SK-N-SH (cell line): ENCODE measurements at regions not wholly inside any gene's neighbourhood (a gene's known extent, or its start where the extent isn't known, plus 50 kb on each side); places are given as distances from the start of the nearest gene placed in this dataset.

ENCODE experiments used
- CTCF ChIA-PET: fragments of 300-600, 350-600 bp; formaldehyde crosslinking; extraction: SDS; loops from one replicate; lab custom pipeline; 2021; lab: Yijun Ruan, JAX
- POLR2A ChIA-PET: fragments of 350-600 bp; sonication (Branson Sonifier 250); formaldehyde crosslinking; extraction: SDS; loops from one replicate; lab custom pipeline; 2020; ENCODE audit warnings: antibody characterized with exemption, inconsistent platforms; lab: Yijun Ruan, JAX
- DNase-seq: peaks from one replicate; pipeline ENCODE4 v3.0.0; 2012
- H2AFZ ChIP-seq: fragments of 200-600 bp; sonication (generic); 2 replicates; pipeline ENCODE4 v1.8.1; 2016; ENCODE audit warnings: antibody characterized with exemption, mild to moderate bottlenecking, low read depth
- H3F3A ChIP-seq: fragments of 200-600 bp; sonication (generic); replicated peaks from 2 replicates; pipeline ENCODE3; 2016; ENCODE audit warnings: antibody characterized with exemption, mild to moderate bottlenecking; ENCODE audit not compliant: insufficient read depth
- H3K27ac ChIP-seq, 2 experiments: fragments of 200-500 bp in 1 of 2; fragments of 200-600 bp in 1 of 2; sonication (Bioruptor generic) in 1 of 2; sonication (generic), shearing (Covaris generic) in 1 of 2; 2 replicates each; pipeline versions ENCODE4 v1.5.1 to v1.6.1; 2014 to 2016; ENCODE audit warnings: low read depth in 2 of 2, inconsistent platforms in 1 of 2, low read length in 1 of 2, mild to moderate bottlenecking in 1 of 2, mixed read lengths in 1 of 2
- H3K27me3 ChIP-seq: fragments of 200-600 bp; sonication (generic), shearing (Covaris generic); 2 replicates; pipeline ENCODE4 v1.6.1; 2016; ENCODE audit warnings: mixed run types; ENCODE audit not compliant: insufficient read depth
- H3K36me3 ChIP-seq, 2 experiments: fragments of 200-500 bp in 1 of 2; fragments of 200-600 bp in 1 of 2; sonication (Bioruptor generic) in 1 of 2; sonication (generic) in 1 of 2; replicated peaks in 1 of 2; 2 replicates each; pipeline versions ENCODE3 to v1.5.1; 2014 to 2016; ENCODE audit warnings: low read length in 1 of 2, mild to moderate bottlenecking in 1 of 2; ENCODE audit not compliant: insufficient read depth in 2 of 2, control insufficient read depth in 1 of 2
- H3K4me1 ChIP-seq, 2 experiments: fragments of 200-500 bp in 1 of 2; fragments of 200-600 bp in 1 of 2; sonication (Bioruptor generic) in 1 of 2; sonication (generic), shearing (Covaris generic) in 1 of 2; 2 replicates each; pipeline versions ENCODE4 v1.5.1 to v1.6.1; 2014 to 2016; ENCODE audit warnings: low read depth in 1 of 2, low read length in 1 of 2, mixed run types in 1 of 2; ENCODE audit not compliant: insufficient read depth in 2 of 2, control insufficient read depth in 1 of 2
- H3K4me2 ChIP-seq: fragments of 200-600 bp; sonication (generic), shearing (Covaris generic); 2 replicates; pipeline ENCODE4 v1.6.1; 2017; ENCODE audit warnings: mixed run types
- H3K4me3 ChIP-seq, 2 experiments: fragments of 200-500 bp in 1 of 2; fragments of 200-600 bp in 1 of 2; sonication (Bioruptor generic) in 1 of 2; sonication (generic), shearing (Covaris generic) in 1 of 2; 2 replicates each; pipeline versions ENCODE4 v1.5.1 to v1.8.1; 2014 to 2016; ENCODE audit warnings: low read depth in 2 of 2, inconsistent platforms in 1 of 2, low read length in 1 of 2, mild to moderate bottlenecking in 1 of 2, mixed read lengths in 1 of 2, moderate library complexity in 1 of 2
- H3K79me2 ChIP-seq: fragments of 200-600 bp; sonication (generic); 2 replicates; pipeline ENCODE4 v1.8.1; 2017; ENCODE audit warnings: mild to moderate bottlenecking; ENCODE audit not compliant: insufficient read depth
- H3K9ac ChIP-seq: fragments of 200-600 bp; sonication (generic); 2 replicates; pipeline ENCODE4 v1.6.1; 2017; ENCODE audit warnings: mixed run types
- H3K9me2 ChIP-seq: fragments of 200-600 bp; sonication (generic); 2 replicates; pipeline ENCODE4 v1.6.1; 2017; ENCODE audit warnings: mixed run types
- H3K9me3 ChIP-seq: fragments of 200-600 bp; sonication (generic); 2 replicates; pipeline ENCODE4 v1.6.1; 2017; ENCODE audit warnings: mixed run types, mild to moderate bottlenecking, moderate library complexity
- H4K20me1 ChIP-seq: fragments of 200-600 bp; sonication (generic); 2 replicates; pipeline ENCODE4 v1.6.1; 2017; ENCODE audit warnings: mild to moderate bottlenecking, mixed run types; ENCODE audit not compliant: insufficient read depth
- CHD2 ChIP-seq: fragments of 150-350 bp; IDR thresholded peaks from 2 replicates; pipeline ENCODE4 v1.6.1; 2018; ENCODE audit warnings: low read length; ENCODE audit not compliant: partially characterized antibody
- EP300 ChIP-seq, 2 experiments: IDR thresholded peaks; 2 replicates each; pipeline versions ENCODE4 v1.4.0 to v1.6.1; 2012; ENCODE audit warnings: borderline replicate concordance in 1 of 2, low read depth in 1 of 2, low read length in 1 of 2
- FOXM1 ChIP-seq: IDR thresholded peaks from 2 replicates; pipeline ENCODE4 v1.4.0; 2012; ENCODE audit warnings: low read depth, mild to moderate bottlenecking
- GABPA ChIP-seq: IDR thresholded peaks from 2 replicates; pipeline ENCODE4 v1.4.0; 2012; ENCODE audit warnings: low read depth, mild to moderate bottlenecking
- GATA2 ChIP-seq: sonication (generic); formaldehyde crosslinking; IDR thresholded peaks from 2 replicates; pipeline ENCODE4 v1.5.0; 2020; ENCODE audit warnings: mild to moderate bottlenecking, missing genetic modification reagents
- JUND ChIP-seq: IDR thresholded peaks from 2 replicates; pipeline ENCODE4 v1.4.0; 2012
- MXI1 ChIP-seq: IDR thresholded peaks from 2 replicates; pipeline ENCODE4 v1.6.1; 2012; ENCODE audit warnings: mild to moderate bottlenecking, low read depth, low read length, improper control_type of control experiment
- NFIC ChIP-seq: IDR thresholded peaks from 2 replicates; pipeline ENCODE4 v1.4.0; 2012; ENCODE audit warnings: borderline replicate concordance
- NRF1 ChIP-seq: IDR thresholded peaks from 2 replicates; pipeline ENCODE4 v1.6.1; 2012; ENCODE audit warnings: low read depth, mild to moderate bottlenecking, low read length
- RAD21 ChIP-seq: IDR thresholded peaks from 2 replicates; pipeline ENCODE4 v1.6.1; 2012; ENCODE audit warnings: mild to moderate bottlenecking, low read length
- RCOR1 ChIP-seq: fragments of 150-350 bp; IDR thresholded peaks from 2 replicates; pipeline ENCODE4 v1.6.1; 2017; ENCODE audit warnings: antibody characterized with exemption, low read length
- RFX5 ChIP-seq: IDR thresholded peaks from 2 replicates; pipeline ENCODE4 v1.6.1; 2012; ENCODE audit warnings: mild to moderate bottlenecking, improper control_type of control experiment, low read length
- RXRA ChIP-seq: IDR thresholded peaks from 2 replicates; pipeline ENCODE4 v1.4.0; 2012; ENCODE audit warnings: low read depth, mild to moderate bottlenecking, borderline replicate concordance
- SIN3A ChIP-seq: IDR thresholded peaks from 2 replicates; pipeline ENCODE4 v1.6.1; 2012; ENCODE audit warnings: low read depth, mild to moderate bottlenecking, low read length, moderate library complexity, borderline replicate concordance
- TCF12 ChIP-seq: IDR thresholded peaks from 2 replicates; pipeline ENCODE4 v1.4.0; 2012
- TEAD4 ChIP-seq: IDR thresholded peaks from 2 replicates; pipeline ENCODE4 v1.4.0; 2012; ENCODE audit warnings: mild to moderate bottlenecking, borderline replicate concordance; ENCODE audit not compliant: insufficient read depth
- YY1 ChIP-seq: IDR thresholded peaks from 2 replicates; pipeline ENCODE4 v1.4.0; 2012; ENCODE audit warnings: low read depth, mild to moderate bottlenecking
- WGBS: methylation state at CpG from one replicate; pipeline ENCODE4 v1.1.6; 2017; ENCODE audit warnings: low lambda C conversion rate; 5-methylcytosine and 5-hydroxymethylcytosine counted together
- TF ChIP-seq, protein P1 (sequence below): fragments of 150-350 bp; IDR thresholded peaks from 2 replicates; pipeline ENCODE4 v1.6.1; 2017; ENCODE audit warnings: antibody characterized with exemption, low read length, low read depth, borderline replicate concordance

- Histone ChIP-seq H3K9me3 (no peaks in the 10 kb centered on the region), H3K4me2 (no peak overlapping the region), H3K9me2 (no peaks in the 10 kb centered on the region), H3K27ac (no peak overlapping the region; a peak in 1 of 4 replicates), H3K79me2 (no peaks in the 10 kb centered on the region), H3K9ac (no peak overlapping the region), H3K27me3 (peaks cover 11% of the 10 kb centered on the region), H3F3A (no peaks in the 10 kb centered on the region), H3K4me1 (peaks cover 0 to 32% of the 10 kb centered on the region in 2 experiments; a peak in 1 of 4 replicates), H4K20me1 (no peaks in the 10 kb centered on the region), H3K36me3 (no peaks in the 10 kb centered on the region), H3K4me3 (no peak overlapping the region), H2AFZ (no peak overlapping the region)
- WGBS, result 62% methylated on average over 11 of the region's 11 CpGs
- DNase-seq, result peak; percentile 59
- POLR2A ChIA-PET, result no interaction called here
- TF ChIP-seq NRF1 (no peak), GABPA (no peak), NFIC (no peak), CHD2 (no peak), YY1 (no peak), FOXM1 (no peak), EP300 (IDR thresholded peaks at IDR 0.05; ENCODE audit: borderline replicate concordance in 1 of 2, low read depth in 1 of 2, low read length in 1 of 2) (no peak), TCF12 (no peak), RAD21 (no peak), RCOR1 (no peak), GATA2 (no peak)
- CTCF ChIA-PET, result interaction anchor here (0.8 to 2.0 kb wide), 4 partner anchors 12 to 84 kb away, joined by 3 to 5 read pairs (median 4); no protein-coding TSS in a partner anchor
These were observed 356.3 kb upstream of the TNRC6C start for GRCh38 chr17:77602062-77602746.

DNA sequence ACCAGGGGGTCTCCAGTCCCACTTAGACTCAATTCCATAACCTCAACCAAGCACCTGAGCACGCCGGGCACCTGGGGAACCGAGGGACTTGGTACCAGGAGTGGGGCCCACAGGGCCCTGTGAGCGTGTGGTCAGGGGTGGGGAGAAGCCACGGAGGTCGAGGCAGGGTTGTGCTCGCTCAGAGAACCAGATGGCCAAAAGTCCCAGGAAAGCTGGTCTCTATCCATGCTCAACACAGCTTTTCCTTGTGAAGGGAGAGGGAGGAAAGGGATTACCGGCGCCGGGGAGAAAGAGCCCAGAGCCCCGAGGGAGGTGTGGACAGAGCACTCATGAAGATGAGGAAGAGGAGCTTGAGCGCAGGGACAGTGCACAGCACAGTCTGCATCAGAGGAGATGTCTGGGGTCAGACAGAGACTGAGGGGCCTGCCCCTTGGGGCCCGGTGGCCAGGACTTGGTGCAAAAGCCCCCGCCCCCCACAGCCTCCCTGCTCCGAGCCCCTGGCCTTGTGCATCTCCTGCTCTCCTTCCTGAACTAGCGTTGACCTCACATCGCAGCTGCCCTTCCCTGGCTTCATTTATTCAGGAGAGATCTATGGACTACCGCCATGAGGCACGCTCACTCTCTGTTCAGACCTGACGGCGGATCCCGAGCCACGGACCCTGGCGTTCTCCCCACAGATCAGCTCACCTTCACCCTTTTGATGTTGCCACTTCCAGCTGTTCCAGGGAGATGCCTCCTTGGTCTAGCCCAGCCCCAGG, 355.4 kb upstream of the TNRC6C start:
- Histone ChIP-seq H2AFZ (no peak overlapping the region), H3K4me1 (peaks cover 0 to 32% of the 10 kb centered on the region in 2 experiments; a peak in 1 of 4 replicates), H3F3A (no peaks in the 10 kb centered on the region), H3K36me3 (no peaks in the 10 kb centered on the region), H3K9me3 (no peaks in the 10 kb centered on the region), H3K9ac (no peak overlapping the region), H3K79me2 (no peaks in the 10 kb centered on the region), H4K20me1 (no peaks in the 10 kb centered on the region), H3K27ac (no peak overlapping the region; a peak in 1 of 4 replicates), H3K4me3 (no peak overlapping the region), H3K4me2 (no peak overlapping the region), H3K9me2 (no peaks in the 10 kb centered on the region), H3K27me3 (peaks cover 3% of the 10 kb centered on the region)
- ChIA-PET POLR2A (no interaction called here), CTCF (interaction anchor here (0.9 kb wide), 1 partner anchor 83 kb away, joined by 3 read pairs; no protein-coding TSS in a partner anchor)
- 81% methylated on average over 21 of the region's 24 CpGs for WGBS
- TF ChIP-seq YY1 (no peak), FOXM1 (no peak), GABPA (no peak), NFIC (no peak), SIN3A (no peak), RAD21 (no peak), TEAD4 (no peak), MXI1 (no peak), RXRA (no peak), RFX5 (no peak), JUND (no peak)
- TF ChIP-seq, protein P1, sequence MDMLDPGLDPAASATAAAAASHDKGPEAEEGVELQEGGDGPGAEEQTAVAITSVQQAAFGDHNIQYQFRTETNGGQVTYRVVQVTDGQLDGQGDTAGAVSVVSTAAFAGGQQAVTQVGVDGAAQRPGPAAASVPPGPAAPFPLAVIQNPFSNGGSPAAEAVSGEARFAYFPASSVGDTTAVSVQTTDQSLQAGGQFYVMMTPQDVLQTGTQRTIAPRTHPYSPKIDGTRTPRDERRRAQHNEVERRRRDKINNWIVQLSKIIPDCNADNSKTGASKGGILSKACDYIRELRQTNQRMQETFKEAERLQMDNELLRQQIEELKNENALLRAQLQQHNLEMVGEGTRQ, result no peak
- peak; percentile 23 for DNase-seq
